Muscle layer of duodenum (tissue), 2 donors: ENCODE measurements at regions not wholly inside any gene's neighbourhood (a gene's known extent, or its start where the extent isn't known, plus 50 kb on each side); places are given as distances from the start of the nearest gene placed in this dataset.

Experiments used
- H3K27ac ChIP-seq: one replicate; pipeline ENCODE4 v1.7.0; 2013; ENCODE audit warnings: mild to moderate bottlenecking, low read length
- H3K27me3 ChIP-seq: one replicate; pipeline ENCODE4 v1.7.0; 2013; ENCODE audit warnings: low read depth, mild to moderate bottlenecking, control low read depth, low read length
- H3K36me3 ChIP-seq, 2 donors: one replicate each; pipeline ENCODE4 v1.7.0; 2013; ENCODE audit warnings: low read length in 2 of 2, control low read depth in 1 of 2, mild to moderate bottlenecking in 1 of 2; ENCODE audit not compliant: insufficient read depth in 2 of 2, control insufficient read depth in 1 of 2
- H3K4me1 ChIP-seq, 2 donors: one replicate each; pipeline ENCODE4 v1.7.0; 2013; ENCODE audit warnings: low read length in 2 of 2, mild to moderate bottlenecking in 2 of 2, control low read depth in 1 of 2, moderate library complexity in 1 of 2; ENCODE audit not compliant: insufficient read depth in 2 of 2, control insufficient read depth in 1 of 2
- H3K4me3 ChIP-seq, 2 donors: one replicate each; pipeline ENCODE4 v1.7.0; 2013; ENCODE audit warnings: low read length in 2 of 2, low read depth in 1 of 2, mild to moderate bottlenecking in 1 of 2
- H3K9me3 ChIP-seq, 2 donors: one replicate each; pipeline ENCODE4 v1.7.0; 2013; ENCODE audit warnings: low read length in 2 of 2, control low read depth in 1 of 2, mild to moderate bottlenecking in 1 of 2; ENCODE audit not compliant: control insufficient read depth in 1 of 2
- donor health status: healthy.

GRCh38 chr5:26622947-26623346, 415.4 kb downstream of the CDH9 start:
- Histone ChIP-seq H3K36me3 (no peaks in the 10 kb centered on the region), H3K4me3 (no peak overlapping the region), H3K9me3 (no peaks in the 10 kb centered on the region), H3K27me3 (no peaks in the 10 kb centered on the region), H3K27ac (no peak overlapping the region), H3K4me1 (no peaks in the 10 kb centered on the region)

- no peaks in the 10 kb centered on the region for H3K27me3 ChIP-seq
These were observed 427.8 kb downstream of the CDH9 start for GRCh38 chr5:26610577-26610976.

GRCh38 chr5:26601563-26601962, 436.8 kb downstream of the CDH9 start:
- H3K4me3 ChIP-seq = no peak overlapping the region
- H3K9me3 ChIP-seq = no peaks in the 10 kb centered on the region
- no peak overlapping the region for H3K27ac ChIP-seq
- no peaks in the 10 kb centered on the region for H3K27me3 ChIP-seq
- H3K4me1 ChIP-seq = no peaks in the 10 kb centered on the region
- H3K36me3 ChIP-seq = no peaks in the 10 kb centered on the region

More at GRCh38 chr5:26610577-26610976, 427.8 kb downstream of the CDH9 start:
- H3K36me3 ChIP-seq = no peaks in the 10 kb centered on the region
- H3K4me3 ChIP-seq = no peak overlapping the region
- no peaks in the 10 kb centered on the region for H3K4me1 ChIP-seq
- H3K9me3 ChIP-seq = no peaks in the 10 kb centered on the region
- H3K27ac ChIP-seq = no peak overlapping the region

GRCh38 chr5:26582350-26583045, 455.9 kb downstream of the CDH9 start:
- H3K4me3 ChIP-seq = no peak overlapping the region
- H3K9me3 ChIP-seq = peaks cover 0 to 1% of the 10 kb centered on the region in 2 donors
- no peak overlapping the region for H3K27ac ChIP-seq

GRCh38 chr5:26579712-26580111, 458.7 kb downstream of the CDH9 start:
- H3K27ac ChIP-seq = no peak overlapping the region
- H3K9me3 ChIP-seq = no peaks in the 10 kb centered on the region
- no peaks in the 10 kb centered on the region for H3K27me3 ChIP-seq
- no peaks in the 10 kb centered on the region for H3K36me3 ChIP-seq
- no peaks in the 10 kb centered on the region for H3K4me1 ChIP-seq
- H3K4me3 ChIP-seq = no peak overlapping the region

More at GRCh38 chr5:26582350-26583045, 455.9 kb downstream of the CDH9 start:
- Histone ChIP-seq H3K36me3 (no peaks in the 10 kb centered on the region), H3K4me1 (no peaks in the 10 kb centered on the region), H3K27me3 (no peaks in the 10 kb centered on the region)

GRCh38 chr5:26578002-26578401, 460.4 kb downstream of the CDH9 start:
- H3K27ac ChIP-seq = no peak overlapping the region
- H3K9me3 ChIP-seq = no peaks in the 10 kb centered on the region
- H3K4me1 ChIP-seq = no peaks in the 10 kb centered on the region
- no peaks in the 10 kb centered on the region for H3K36me3 ChIP-seq
- no peak overlapping the region for H3K4me3 ChIP-seq
- H3K27me3 ChIP-seq = no peaks in the 10 kb centered on the region

- no peaks in the 10 kb centered on the region for H3K4me1 ChIP-seq
- no peak overlapping the region for H3K27ac ChIP-seq
- H3K9me3 ChIP-seq = peaks cover 0 to 5% of the 10 kb centered on the region in 2 donors
- H3K27me3 ChIP-seq = no peaks in the 10 kb centered on the region
- no peaks in the 10 kb centered on the region for H3K36me3 ChIP-seq
- H3K4me3 ChIP-seq = no peak overlapping the region
These were observed 465.9 kb downstream of the CDH9 start for GRCh38 chr5:26572480-26572879.

GRCh38 chr5:26569929-26570258, 468.5 kb downstream of the CDH9 start:
- Histone ChIP-seq H3K4me1 (no peaks in the 10 kb centered on the region), H3K4me3 (no peak overlapping the region), H3K9me3 (peaks cover 0 to 10% of the 10 kb centered on the region in 2 donors), H3K27me3 (no peaks in the 10 kb centered on the region), H3K36me3 (no peaks in the 10 kb centered on the region), H3K27ac (no peak overlapping the region)

- no peak overlapping the region for H3K27ac ChIP-seq
- H3K9me3 ChIP-seq = peaks cover 0 to 10% of the 10 kb centered on the region in 2 donors
- H3K4me1 ChIP-seq = no peaks in the 10 kb centered on the region
These were observed 469.0 kb downstream of the CDH9 start for GRCh38 chr5:26569241-26569928.

GRCh38 chr5:26568316-26568715, 470.1 kb downstream of the CDH9 start:
- Histone ChIP-seq H3K27ac (no peak overlapping the region), H3K4me3 (no peak overlapping the region), H3K4me1 (no peaks in the 10 kb centered on the region), H3K36me3 (no peaks in the 10 kb centered on the region), H3K9me3 (peaks cover 0 to 10% of the 10 kb centered on the region in 2 donors), H3K27me3 (no peaks in the 10 kb centered on the region)

More at GRCh38 chr5:26569241-26569928, 469.0 kb downstream of the CDH9 start:
- Histone ChIP-seq H3K4me3 (no peak overlapping the region), H3K36me3 (no peaks in the 10 kb centered on the region), H3K27me3 (no peaks in the 10 kb centered on the region)

GRCh38 chr5:26563979-26564378, 474.4 kb downstream of the CDH9 start:
- H3K4me3 ChIP-seq = no peak overlapping the region
- no peaks in the 10 kb centered on the region for H3K36me3 ChIP-seq
- H3K27me3 ChIP-seq = no peaks in the 10 kb centered on the region
- H3K27ac ChIP-seq = no peak overlapping the region
- H3K4me1 ChIP-seq = no peaks in the 10 kb centered on the region
- H3K9me3 ChIP-seq = peaks cover 0 to 10% of the 10 kb centered on the region in 2 donors
